Neural cell (in vitro differentiated cells): ENCODE measurements at regions not wholly inside any gene's neighbourhood (a gene's known extent, or its start where the extent isn't known, plus 50 kb on each side); places are given as distances from the start of the nearest gene placed in this dataset.

Source experiments
- H2AFZ ChIP-seq: fragments of 200-600, 300-800 bp; sonication (generic), shearing (Covaris generic); 2 replicates; pipeline ENCODE4 v1.6.0; 2014; ENCODE audit warnings: low read depth, mild to moderate bottlenecking, antibody characterized with exemption, low read length, moderate library complexity
- H3F3A ChIP-seq: fragments of 200-600 bp; shearing (Covaris generic); 2 replicates; pipeline ENCODE4 v1.6.1; 2016; ENCODE audit warnings: mild to moderate bottlenecking, moderate library complexity, mixed read lengths, antibody characterized with exemption, low read length; ENCODE audit not compliant: insufficient read depth, poor library complexity, severe bottlenecking
- H3K27ac ChIP-seq: fragments of 200-600, 300-800 bp; sonication (generic), shearing (Covaris generic); 2 replicates; pipeline ENCODE4 v1.5.1; 2014; ENCODE audit warnings: mild to moderate bottlenecking, low read length, moderate library complexity
- H3K27me3 ChIP-seq: fragments of 300-800, 200-600 bp; sonication (generic), shearing (Covaris generic); 2 replicates; pipeline ENCODE4 v1.6.0; 2014; ENCODE audit warnings: mild to moderate bottlenecking, low read depth, low read length, moderate library complexity; ENCODE audit not compliant: insufficient read depth
- H3K36me3 ChIP-seq: fragments of 300-800, 200-600 bp; sonication (generic), shearing (Covaris generic); 2 replicates; pipeline ENCODE4 v1.5.1; 2014; ENCODE audit warnings: mild to moderate bottlenecking, antibody characterized with exemption, low read length, moderate library complexity; ENCODE audit not compliant: insufficient read depth
- H3K4me2 ChIP-seq: fragments of 300-800, 200-600 bp; sonication (generic), shearing (Covaris generic); 2 replicates; pipeline ENCODE4 v1.6.0; 2014; ENCODE audit warnings: mild to moderate bottlenecking, low read length
- H3K4me3 ChIP-seq: fragments of 300-800, 200-600 bp; sonication (generic), shearing (Covaris generic); 2 replicates; pipeline ENCODE4 v1.5.1; 2014; ENCODE audit warnings: mild to moderate bottlenecking, low read length, moderate library complexity
- H3K79me2 ChIP-seq: fragments of 200-600 bp; shearing (Covaris generic); replicated peaks from 2 replicates; pipeline ENCODE4 v1.6.0; 2014; ENCODE audit warnings: mild to moderate bottlenecking, low read length, moderate library complexity; ENCODE audit not compliant: insufficient read depth
- H3K9ac ChIP-seq: fragments of 300-800, 200-600 bp; sonication (generic), shearing (Covaris generic); 2 replicates; pipeline ENCODE4 v1.6.1; 2016; ENCODE audit warnings: mild to moderate bottlenecking, low read length, mixed read lengths
- H3K9me2 ChIP-seq: fragments of 200-600 bp; shearing (Covaris generic); 2 replicates; pipeline ENCODE4 v1.6.1; 2016; ENCODE audit warnings: mild to moderate bottlenecking, low read length, mixed read lengths; ENCODE audit not compliant: insufficient read depth
- H3K9me3 ChIP-seq: fragments of 200-600, 300-800 bp; sonication (generic), shearing (Covaris generic); 2 replicates; pipeline ENCODE4 v1.6.1; 2016; ENCODE audit warnings: mild to moderate bottlenecking, mixed run types, low read length, moderate library complexity, mixed read lengths
- H4K20me1 ChIP-seq: fragments of 200-600 bp; shearing (Covaris generic); 2 replicates; pipeline ENCODE4 v1.6.1; 2016; ENCODE audit warnings: mild to moderate bottlenecking, mixed run types; ENCODE audit not compliant: insufficient read depth
- EP300 ChIP-seq: fragments of 450-650 bp; conservative IDR thresholded peaks from 2 replicates; pipeline ENCODE4 v1.6.1; 2014; ENCODE audit warnings: antibody characterized with exemption, mild to moderate bottlenecking, moderate library complexity; ENCODE audit not compliant: poor library complexity, severe bottlenecking
- EZH2 ChIP-seq: fragments of 200-600, 300-800 bp; shearing (Covaris generic), sonication (generic); IDR thresholded peaks from 2 replicates; pipeline ENCODE4 v1.6.1; 2014; ENCODE audit warnings: antibody characterized with exemption, low read length, borderline replicate concordance, mild to moderate bottlenecking; ENCODE audit not compliant: insufficient read depth, poor library complexity, severe bottlenecking
- MXI1 ChIP-seq: fragments of 450-650 bp; conservative IDR thresholded peaks from 2 replicates; pipeline ENCODE4 v1.6.1; 2014; ENCODE audit warnings: antibody characterized with exemption, mild to moderate bottlenecking; ENCODE audit not compliant: poor library complexity, severe bottlenecking
- POLR2AphosphoS5 ChIP-seq: IDR thresholded peaks from 2 replicates; pipeline ENCODE4 v1.6.1; 2012
- RAD21 ChIP-seq: fragments of 450-650 bp; conservative IDR thresholded peaks from 2 replicates; pipeline ENCODE4 v1.6.1; 2014; ENCODE audit warnings: antibody characterized with exemption, mild to moderate bottlenecking, moderate library complexity
- SMC3 ChIP-seq: fragments of 450-650 bp; conservative IDR thresholded peaks from 2 replicates; pipeline ENCODE4 v1.6.1; 2014; ENCODE audit warnings: antibody characterized with exemption, mild to moderate bottlenecking, moderate library complexity; ENCODE audit not compliant: poor library complexity
- TAF1 ChIP-seq: IDR thresholded peaks from 2 replicates; pipeline ENCODE4 v1.6.1; 2012; ENCODE audit warnings: low read depth
- TF ChIP-seq, protein P1 (sequence below): IDR thresholded peaks from 2 replicates; pipeline ENCODE4 v1.6.1; 2012; ENCODE audit warnings: borderline replicate concordance
- TF ChIP-seq, protein P2 (sequence below): fragments of 450-650 bp; IDR thresholded peaks from 2 replicates; pipeline ENCODE4 v1.5.1; 2014; ENCODE audit warnings: antibody characterized with exemption, mild to moderate bottlenecking, moderate library complexity; ENCODE audit not compliant: poor library complexity, severe bottlenecking

DNA sequence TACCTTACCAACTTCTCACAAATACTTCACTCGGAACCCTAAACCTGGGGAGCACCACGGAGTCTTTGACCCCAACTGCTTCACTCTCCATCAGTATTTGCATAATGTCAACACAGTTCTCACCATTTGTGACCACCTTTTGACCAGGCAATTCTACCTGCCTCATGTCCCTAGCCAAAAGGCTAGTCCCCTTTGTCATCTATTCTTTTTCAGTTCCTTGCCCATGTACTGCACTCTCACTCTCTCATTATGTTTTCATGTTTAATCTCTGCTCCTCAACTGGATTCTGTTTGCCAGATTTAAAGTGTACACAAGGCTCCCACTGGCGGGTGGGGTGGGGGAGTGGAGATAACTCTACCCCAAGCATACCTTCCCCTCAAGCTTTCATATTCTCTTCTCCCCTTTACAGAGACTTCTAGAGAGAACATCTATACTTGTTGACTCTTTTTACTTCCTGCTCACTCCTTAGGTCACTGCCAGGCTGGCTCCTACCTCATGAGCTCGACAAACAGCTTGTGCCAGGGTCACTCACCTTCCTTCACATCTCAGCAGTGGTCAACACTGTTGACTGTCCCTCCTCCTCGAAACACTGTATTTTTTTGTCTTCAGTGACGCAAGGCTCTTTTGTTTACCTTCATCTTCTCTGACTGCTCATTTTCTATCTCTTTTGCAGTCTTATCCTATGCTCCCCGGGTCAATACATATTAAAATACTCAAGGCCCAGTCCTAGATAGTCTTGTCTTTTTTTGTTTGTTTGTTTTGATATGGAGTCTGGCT, 88.7 kb upstream of the MAP4K3 start:
- H3K9me2 ChIP-seq, result no peaks in the 10 kb centered on the region
- H3K4me2 ChIP-seq, result no peak overlapping the region
- H3K27me3 ChIP-seq, result no peaks in the 10 kb centered on the region
- no peaks in the 10 kb centered on the region for H3F3A ChIP-seq
- no peak overlapping the region for H3K27ac ChIP-seq
- no peak overlapping the region for H3K4me3 ChIP-seq
- no peak overlapping the region for H3K9ac ChIP-seq
- H2AFZ ChIP-seq, result no peak overlapping the region
- H3K9me3 ChIP-seq, result peaks cover 14% of the 10 kb centered on the region
- TF ChIP-seq, protein P1, sequence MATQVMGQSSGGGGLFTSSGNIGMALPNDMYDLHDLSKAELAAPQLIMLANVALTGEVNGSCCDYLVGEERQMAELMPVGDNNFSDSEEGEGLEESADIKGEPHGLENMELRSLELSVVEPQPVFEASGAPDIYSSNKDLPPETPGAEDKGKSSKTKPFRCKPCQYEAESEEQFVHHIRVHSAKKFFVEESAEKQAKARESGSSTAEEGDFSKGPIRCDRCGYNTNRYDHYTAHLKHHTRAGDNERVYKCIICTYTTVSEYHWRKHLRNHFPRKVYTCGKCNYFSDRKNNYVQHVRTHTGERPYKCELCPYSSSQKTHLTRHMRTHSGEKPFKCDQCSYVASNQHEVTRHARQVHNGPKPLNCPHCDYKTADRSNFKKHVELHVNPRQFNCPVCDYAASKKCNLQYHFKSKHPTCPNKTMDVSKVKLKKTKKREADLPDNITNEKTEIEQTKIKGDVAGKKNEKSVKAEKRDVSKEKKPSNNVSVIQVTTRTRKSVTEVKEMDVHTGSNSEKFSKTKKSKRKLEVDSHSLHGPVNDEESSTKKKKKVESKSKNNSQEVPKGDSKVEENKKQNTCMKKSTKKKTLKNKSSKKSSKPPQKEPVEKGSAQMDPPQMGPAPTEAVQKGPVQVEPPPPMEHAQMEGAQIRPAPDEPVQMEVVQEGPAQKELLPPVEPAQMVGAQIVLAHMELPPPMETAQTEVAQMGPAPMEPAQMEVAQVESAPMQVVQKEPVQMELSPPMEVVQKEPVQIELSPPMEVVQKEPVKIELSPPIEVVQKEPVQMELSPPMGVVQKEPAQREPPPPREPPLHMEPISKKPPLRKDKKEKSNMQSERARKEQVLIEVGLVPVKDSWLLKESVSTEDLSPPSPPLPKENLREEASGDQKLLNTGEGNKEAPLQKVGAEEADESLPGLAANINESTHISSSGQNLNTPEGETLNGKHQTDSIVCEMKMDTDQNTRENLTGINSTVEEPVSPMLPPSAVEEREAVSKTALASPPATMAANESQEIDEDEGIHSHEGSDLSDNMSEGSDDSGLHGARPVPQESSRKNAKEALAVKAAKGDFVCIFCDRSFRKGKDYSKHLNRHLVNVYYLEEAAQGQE, result no peak
- TF ChIP-seq RAD21, result no peak
- no peak for TF ChIP-seq SMC3
- no peak for TF ChIP-seq EP300
- TF ChIP-seq MXI1, result no peak
- TF ChIP-seq POLR2AphosphoS5, result no peak
- TF ChIP-seq, protein P2, sequence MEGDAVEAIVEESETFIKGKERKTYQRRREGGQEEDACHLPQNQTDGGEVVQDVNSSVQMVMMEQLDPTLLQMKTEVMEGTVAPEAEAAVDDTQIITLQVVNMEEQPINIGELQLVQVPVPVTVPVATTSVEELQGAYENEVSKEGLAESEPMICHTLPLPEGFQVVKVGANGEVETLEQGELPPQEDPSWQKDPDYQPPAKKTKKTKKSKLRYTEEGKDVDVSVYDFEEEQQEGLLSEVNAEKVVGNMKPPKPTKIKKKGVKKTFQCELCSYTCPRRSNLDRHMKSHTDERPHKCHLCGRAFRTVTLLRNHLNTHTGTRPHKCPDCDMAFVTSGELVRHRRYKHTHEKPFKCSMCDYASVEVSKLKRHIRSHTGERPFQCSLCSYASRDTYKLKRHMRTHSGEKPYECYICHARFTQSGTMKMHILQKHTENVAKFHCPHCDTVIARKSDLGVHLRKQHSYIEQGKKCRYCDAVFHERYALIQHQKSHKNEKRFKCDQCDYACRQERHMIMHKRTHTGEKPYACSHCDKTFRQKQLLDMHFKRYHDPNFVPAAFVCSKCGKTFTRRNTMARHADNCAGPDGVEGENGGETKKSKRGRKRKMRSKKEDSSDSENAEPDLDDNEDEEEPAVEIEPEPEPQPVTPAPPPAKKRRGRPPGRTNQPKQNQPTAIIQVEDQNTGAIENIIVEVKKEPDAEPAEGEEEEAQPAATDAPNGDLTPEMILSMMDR, result no peak
- no peak for TF ChIP-seq TAF1
- no peak for TF ChIP-seq EZH2
- no peaks in the 10 kb centered on the region for H4K20me1 ChIP-seq
- H3K79me2 ChIP-seq, result no peaks in the 10 kb centered on the region
- no peaks in the 10 kb centered on the region for H3K36me3 ChIP-seq

DNA sequence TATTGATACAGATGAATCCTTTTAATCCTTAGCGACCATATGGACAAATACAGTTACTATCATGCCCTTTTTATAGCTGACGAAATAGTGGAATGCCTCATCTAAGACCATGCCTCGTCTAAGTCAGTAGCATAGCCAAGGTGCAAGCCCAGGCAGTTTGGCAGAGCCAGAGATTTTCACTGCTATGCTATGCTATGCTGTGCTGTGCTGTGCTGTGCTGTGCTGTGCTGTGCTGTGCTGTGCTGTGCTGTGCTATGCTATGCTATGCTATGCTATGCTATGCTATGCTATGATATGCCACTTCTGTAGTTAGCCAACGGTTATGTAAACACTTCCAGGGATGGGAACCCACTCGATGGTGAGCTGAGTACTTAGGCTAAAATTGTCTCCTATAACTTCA, 91.6 kb upstream of the MAP4K3 start:
- no peak overlapping the region for H2AFZ ChIP-seq
- no peaks in the 10 kb centered on the region for H3K9me3 ChIP-seq
- no peaks in the 10 kb centered on the region for H3K36me3 ChIP-seq
- no peak overlapping the region for H3K27ac ChIP-seq
- no peak overlapping the region for H3K4me2 ChIP-seq
- no peaks in the 10 kb centered on the region for H3K9me2 ChIP-seq
- no peaks in the 10 kb centered on the region for H4K20me1 ChIP-seq
- no peak overlapping the region for H3K4me3 ChIP-seq
- no peaks in the 10 kb centered on the region for H3F3A ChIP-seq
- H3K27me3 ChIP-seq, result no peaks in the 10 kb centered on the region
- no peak overlapping the region for H3K9ac ChIP-seq
- TF ChIP-seq POLR2AphosphoS5, result no peak
- TF ChIP-seq, protein P1, result no peak
- TF ChIP-seq EZH2, result no peak
- no peaks in the 10 kb centered on the region for H3K79me2 ChIP-seq
